Body of pancreas (tissue), 4 donors: ENCODE measurements at regions not wholly inside any gene's neighbourhood (a gene's known extent, or its start where the extent isn't known, plus 50 kb on each side); places are given as distances from the start of the nearest gene placed in this dataset.
A peak's percentile ranks its signal among the peaks of the same experiment; 100 is the strongest.

ENCODE experiments used
- ATAC-seq: fragments of 150-250 bp; one replicate; pipeline ENCODE4 v1.9.1; 2016
- DNase-seq, 4 donors: peaks; one replicate each; pipeline ENCODE4 v3.0.0-alpha.2; 2019
- H3K27ac ChIP-seq, 4 donors: fragments of 200-600 bp; sonication (generic); 1 replicate in 3 of 4; 2 replicates in 1 of 4; pipeline versions ENCODE4 v1.5.1 to v1.6.1; 2016 to 2019; ENCODE audit warnings: mild to moderate bottlenecking in 1 of 4, mixed read lengths in 1 of 4, moderate library complexity in 1 of 4
- H3K27me3 ChIP-seq, 2 donors: fragments of 200-600 bp; sonication (generic); one replicate each; pipeline ENCODE4 v1.6.0; 2016; ENCODE audit warnings: mild to moderate bottlenecking in 1 of 2
- H3K36me3 ChIP-seq, 2 donors: fragments of 200-600 bp; sonication (generic); replicated peaks in 1 of 2; 2 replicates each; pipeline ENCODE4 v1.5.1; 2016; ENCODE audit warnings: low read depth in 2 of 2; ENCODE audit not compliant: insufficient read depth in 1 of 2
- H3K4me1 ChIP-seq: fragments of 200-600 bp; sonication (generic); one replicate; pipeline ENCODE4 v1.6.0; 2016
- H3K4me3 ChIP-seq, 2 donors: fragments of 200-600 bp; sonication (generic); 1 replicate in 1 of 2; 2 replicates in 1 of 2; pipeline ENCODE4 v1.5.1; 2016 to 2019
- H3K9me3 ChIP-seq, 3 donors: fragments of 200-600 bp; sonication (generic); 1 replicate in 2 of 3; 2 replicates in 1 of 3; pipeline ENCODE4 v1.5.1; 2016
- CTCF ChIP-seq, 7 experiments: fragments of 450-650 bp in 4 of 7; fragments of 200-600 bp in 3 of 7; sonication (generic) in 3 of 7; IDR thresholded peaks; one replicate each; pipeline ENCODE4 v1.5.1; 2016 to 2019; ENCODE audit warnings: antibody characterized with exemption in 7 of 7
- POLR2A ChIP-seq, 3 donors: fragments of 450-650 bp; IDR thresholded peaks; one replicate each; pipeline ENCODE4 v1.6.1; 2016; ENCODE audit warnings: antibody characterized with exemption in 3 of 3, mild to moderate bottlenecking in 2 of 3
- WGBS, 2 donors: methylation state at CpG; one replicate each; pipeline ENCODE4 v1.1.5; 2017; 5-methylcytosine and 5-hydroxymethylcytosine counted together
- intact Hi-C: fragments of 100-400 bp; cut with DNase I; formaldehyde crosslinking; loops from one replicate; pipeline ENCODE4 v1.15.1; 2023

- no peaks in the 10 kb centered on the region for H3K4me1 ChIP-seq
- H3K9me3 ChIP-seq, result no peaks in the 10 kb centered on the region
- peak in 6 of 7 experiments; percentile 5 to 44 (median 20) for TF ChIP-seq CTCF (IDR thresholded peaks at IDR 0.05)
- no peak for TF ChIP-seq POLR2A (IDR thresholded peaks at IDR 0.05)
- DNase-seq, result no peak
- no peak for ATAC-seq
- 17 to 21% methylated on average over 2 of the region's 2 CpGs for WGBS, 2 donors
- no peaks in the 10 kb centered on the region for H3K36me3 ChIP-seq
- no peaks in the 10 kb centered on the region for H3K27me3 ChIP-seq
- H3K4me3 ChIP-seq, result no peak overlapping the region
- H3K27ac ChIP-seq, result no peak overlapping the region
- intact Hi-C loops, result no loop called here
Observed at GRCh38 chrX:82676386-82676785, 831.7 kb upstream of the POU3F4 start.

GRCh38 chrX:82677286-82677685, 830.8 kb upstream of the POU3F4 start:
- intact Hi-C loops, result no loop called here
- Histone ChIP-seq H3K9me3 (no peaks in the 10 kb centered on the region), H3K4me3 (no peak overlapping the region), H3K36me3 (no peaks in the 10 kb centered on the region), H3K4me1 (no peaks in the 10 kb centered on the region), H3K27ac (no peak overlapping the region), H3K27me3 (no peaks in the 10 kb centered on the region)
- 67% methylated on average over 3 of the region's 3 CpGs for WGBS, 2 donors
- no peak for ATAC-seq
- TF ChIP-seq CTCF (IDR thresholded peaks at IDR 0.05) (no peak), POLR2A (IDR thresholded peaks at IDR 0.05) (no peak)
- DNase-seq, result no peak

GRCh38 chrX:82692991-82693390, 815.1 kb upstream of the POU3F4 start:
- H3K4me3 ChIP-seq, result no peak overlapping the region
- H3K36me3 ChIP-seq, result no peaks in the 10 kb centered on the region
- H3K9me3 ChIP-seq, result no peaks in the 10 kb centered on the region
- no peaks in the 10 kb centered on the region for H3K27me3 ChIP-seq
- DNase-seq (no peak), ATAC-seq (no peak)
- H3K27ac ChIP-seq, result no peak overlapping the region
- intact Hi-C loops, result no loop called here
- no peaks in the 10 kb centered on the region for H3K4me1 ChIP-seq
- TF ChIP-seq POLR2A (IDR thresholded peaks at IDR 0.05) (no peak), CTCF (IDR thresholded peaks at IDR 0.05) (no peak)
- 32 to 36% methylated on average over 3 of the region's 3 CpGs for WGBS, 2 donors

- DNase-seq, result no peak
- no peak for ATAC-seq
- no peaks in the 10 kb centered on the region for H3K4me1 ChIP-seq
- H3K36me3 ChIP-seq, result no peaks in the 10 kb centered on the region
- no peak overlapping the region for H3K27ac ChIP-seq
- whole genome bisulfite sequencing, 2 donors, result 75 to 76% methylated on average over 2 of the region's 2 CpGs
- intact Hi-C loops, result no loop called here
- no peaks in the 10 kb centered on the region for H3K27me3 ChIP-seq
- H3K4me3 ChIP-seq, result no peak overlapping the region
- H3K9me3 ChIP-seq, result no peaks in the 10 kb centered on the region
- TF ChIP-seq POLR2A (IDR thresholded peaks at IDR 0.05), result no peak
- TF ChIP-seq CTCF (IDR thresholded peaks at IDR 0.05), result no peak
Observed at GRCh38 chrX:82695066-82695465, 813.0 kb upstream of the POU3F4 start.

DNA sequence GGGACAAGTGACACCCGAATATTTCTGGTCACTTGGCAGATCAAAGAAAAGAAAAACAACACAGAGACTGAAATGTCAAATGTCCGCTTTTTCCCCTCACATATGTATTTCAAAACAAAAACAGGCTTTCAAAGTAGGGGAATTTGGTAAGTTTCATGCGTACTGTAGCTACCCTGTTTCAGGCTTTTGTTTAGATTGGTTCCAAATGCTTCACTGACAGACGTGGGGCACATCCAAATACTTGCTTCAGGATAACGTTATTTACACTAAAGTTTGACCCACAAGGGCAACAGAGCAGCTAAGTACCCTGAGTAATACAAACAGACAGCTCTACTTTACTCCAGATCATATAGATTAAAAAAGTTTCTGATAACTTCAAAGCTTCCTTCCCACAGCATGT, 804.5 kb upstream of the POU3F4 start:
- no peak overlapping the region for H3K27ac ChIP-seq
- H3K36me3 ChIP-seq, result no peaks in the 10 kb centered on the region
- intact Hi-C loops, result no loop called here
- TF ChIP-seq CTCF (IDR thresholded peaks at IDR 0.05) (no peak), POLR2A (IDR thresholded peaks at IDR 0.05) (no peak)
- DNase-seq (no peak), ATAC-seq (no peak)
- H3K9me3 ChIP-seq, result no peaks in the 10 kb centered on the region
- WGBS, 2 donors, result 37 to 40% methylated on average over 5 of the region's 5 CpGs
- H3K27me3 ChIP-seq, result no peaks in the 10 kb centered on the region
- no peak overlapping the region for H3K4me3 ChIP-seq
- H3K4me1 ChIP-seq, result no peaks in the 10 kb centered on the region
